Panc1 (cell line): ENCODE measurements at regions not wholly inside any gene's neighbourhood (a gene's known extent, or its start where the extent isn't known, plus 50 kb on each side); places are given as distances from the start of the nearest gene placed in this dataset.

Experiments
- CTCF ChIP-seq: fragments of 450-650 bp; IDR thresholded peaks from 2 replicates; pipeline ENCODE4 v1.5.1; 2017; ENCODE audit warnings: mild to moderate bottlenecking
- POLR2AphosphoS5 ChIP-seq: IDR thresholded peaks from 2 replicates; pipeline ENCODE4 v1.6.1; 2012; ENCODE audit warnings: mild to moderate bottlenecking, low read depth, low read length, moderate library complexity

GRCh38 chr7:9983048-9983447 lies 990.6 kb upstream of the PHF14 start:
- no peak for TF ChIP-seq CTCF
- no peak for TF ChIP-seq POLR2AphosphoS5
